Nephron (organoid): ENCODE measurements at regions not wholly inside any gene's neighbourhood (a gene's known extent, or its start where the extent isn't known, plus 50 kb on each side); places are given as distances from the start of the nearest gene placed in this dataset.

Experiments
- H3K27ac Mint-ChIP-seq, 3 experiments: 2 replicates each; pipeline ENCODE4 v1.8.0; 2020; ENCODE audit warnings: mixed read lengths in 3 of 3, mild to moderate bottlenecking in 2 of 3, moderate library complexity in 1 of 3
- H3K27me3 Mint-ChIP-seq: 2 replicates; pipeline ENCODE4 v1.8.0; 2021; ENCODE audit warnings: low read depth, mild to moderate bottlenecking, moderate library complexity, mixed read lengths
- H3K36me3 Mint-ChIP-seq: 2 replicates; pipeline ENCODE4 v1.8.0; 2020; ENCODE audit warnings: low read depth, mixed read lengths
- H3K4me1 Mint-ChIP-seq: 2 replicates; pipeline ENCODE4 v1.8.0; 2020; ENCODE audit warnings: mixed read lengths
- H3K4me3 Mint-ChIP-seq, 3 experiments: 2 replicates each; pipeline ENCODE4 v1.8.0; 2020; ENCODE audit warnings: mild to moderate bottlenecking in 3 of 3, mixed read lengths in 3 of 3, moderate library complexity in 2 of 3
- H3K9me3 Mint-ChIP-seq: 2 replicates; pipeline ENCODE4 v1.8.0; 2020; ENCODE audit warnings: mixed read lengths
- CTCF ChIP-seq, 3 experiments: fragments of 200-600 bp; sonication (generic); IDR thresholded peaks; one replicate each; pipeline ENCODE4 v1.5.0; 2021; ENCODE audit warnings: antibody characterized with exemption in 3 of 3; ENCODE audit not compliant: unreplicated experiment in 3 of 3

- Mint-ChIP-seq H3K9me3 (no peaks in the 10 kb centered on the region), H3K27me3 (peaks cover 66% of the 10 kb centered on the region), H3K4me1 (no peaks in the 10 kb centered on the region), H3K4me3 (peak overlapping the region in 2 of 3 experiments; percentile 26 to 29), H3K27ac (no peak overlapping the region), H3K36me3 (no peaks in the 10 kb centered on the region)
- no peak for TF ChIP-seq CTCF (IDR thresholded peaks at IDR 0.05; ENCODE audit: unreplicated experiment in 3 of 3)
Observed at GRCh38 chr17:6240001-6240400, 169.8 kb downstream of the WSCD1 start.

GRCh38 chr17:6239241-6239798 lies 169.1 kb downstream of the WSCD1 start:
- H3K27me3 Mint-ChIP-seq: peaks cover 66% of the 10 kb centered on the region
- no peak for TF ChIP-seq CTCF (IDR thresholded peaks at IDR 0.05; ENCODE audit: unreplicated experiment in 3 of 3)

GRCh38 chr17:6233856-6234255 lies 163.7 kb downstream of the WSCD1 start:
- no peaks in the 10 kb centered on the region for H3K4me1 Mint-ChIP-seq
- no peak for TF ChIP-seq CTCF (IDR thresholded peaks at IDR 0.05; ENCODE audit: unreplicated experiment in 3 of 3)
- H3K27ac Mint-ChIP-seq: no peak overlapping the region
- no peaks in the 10 kb centered on the region for H3K9me3 Mint-ChIP-seq
- peaks cover 44% of the 10 kb centered on the region for H3K27me3 Mint-ChIP-seq
- no peak overlapping the region for H3K4me3 Mint-ChIP-seq
- no peaks in the 10 kb centered on the region for H3K36me3 Mint-ChIP-seq

More at GRCh38 chr17:6239241-6239798, 169.1 kb downstream of the WSCD1 start:
- Mint-ChIP-seq H3K9me3 (no peaks in the 10 kb centered on the region), H3K36me3 (no peaks in the 10 kb centered on the region), H3K4me3 (peak overlapping the region in 2 of 3 experiments; percentile 17 to 21), H3K27ac (no peak overlapping the region), H3K4me1 (no peaks in the 10 kb centered on the region)

- Mint-ChIP-seq H3K36me3 (no peaks in the 10 kb centered on the region), H3K9me3 (no peaks in the 10 kb centered on the region), H3K27ac (no peak overlapping the region), H3K4me1 (no peaks in the 10 kb centered on the region), H3K4me3 (no peak overlapping the region), H3K27me3 (peaks cover 39% of the 10 kb centered on the region)
- TF ChIP-seq CTCF (IDR thresholded peaks at IDR 0.05; ENCODE audit: unreplicated experiment in 3 of 3): no peak
Observed at GRCh38 chr17:6233339-6233738, 163.2 kb downstream of the WSCD1 start.

GRCh38 chr17:6232732-6233101 lies 162.5 kb downstream of the WSCD1 start:
- H3K4me1 Mint-ChIP-seq: no peaks in the 10 kb centered on the region
- H3K27ac Mint-ChIP-seq: no peak overlapping the region
- no peaks in the 10 kb centered on the region for H3K36me3 Mint-ChIP-seq
- no peak for TF ChIP-seq CTCF (IDR thresholded peaks at IDR 0.05; ENCODE audit: unreplicated experiment in 3 of 3)
- no peak overlapping the region for H3K4me3 Mint-ChIP-seq
- H3K27me3 Mint-ChIP-seq: peaks cover 34% of the 10 kb centered on the region
- H3K9me3 Mint-ChIP-seq: no peaks in the 10 kb centered on the region
